ENCODE measurements at regions not wholly inside any gene's neighbourhood (a gene's known extent, or its start where the extent isn't known, plus 50 kb on each side); places are given as distances from the start of the nearest gene placed in this dataset.

GRCh38 chr1:101175466-101175865 is 61.4 kb upstream of the S1PR1 start:
- H3K27ac ChIP-seq (ENCODE audit: low read depth), result no peak overlapping the region
- H3K27me3 ChIP-seq (ENCODE audit: insufficient read depth), result no peaks in the 10 kb centered on the region
- no peaks in the 10 kb centered on the region for H4K20me1 ChIP-seq (replicated peaks; ENCODE audit: insufficient read depth)
- no peaks in the 10 kb centered on the region for H3K79me2 ChIP-seq (replicated peaks; ENCODE audit: insufficient read depth)
- no peaks in the 10 kb centered on the region for H3K4me1 ChIP-seq (ENCODE audit: insufficient read depth)
- no peak overlapping the region for H3K4me2 ChIP-seq
- Mint-ChIP-seq H3K27me3 (ENCODE audit: insufficient read depth, low read depth, poor library complexity) (no peaks in the 10 kb centered on the region), H3K36me3 (ENCODE audit: low read depth) (no peaks in the 10 kb centered on the region), H3K27ac (no peak overlapping the region), H3K9me3 (no peaks in the 10 kb centered on the region), H3K4me3 (no peak overlapping the region), H3K4me1 (no peaks in the 10 kb centered on the region)
- H3K36me3 ChIP-seq (ENCODE audit: insufficient read depth), result no peaks in the 10 kb centered on the region
- TF ChIP-seq ETS1 (IDR thresholded peaks at IDR 0.05) (no peak), ZNF462 (CRISPR knock-in tag; IDR thresholded peaks at IDR 0.05) (no peak), EZH2 (IDR thresholded peaks at IDR 0.05; ENCODE audit: low read depth, unreplicated experiment) (no peak), CTCF (conservative IDR thresholded peaks at IDR 0.05; ENCODE audit: low read depth in 2 of 2) (no peak), CREB1 (CRISPR knock-in tag; IDR thresholded peaks at IDR 0.05; ENCODE audit: low read depth) (no peak), POLR2AphosphoS5 (IDR thresholded peaks at IDR 0.05; ENCODE audit: low read depth) (no peak), NANOG (IDR thresholded peaks at IDR 0.05; ENCODE audit: borderline replicate concordance) (no peak), STAT1 (IDR thresholded peaks at IDR 0.05; ENCODE audit: unreplicated experiment) (no peak), ZNF331 (CRISPR knock-in tag; IDR thresholded peaks at IDR 0.05; ENCODE audit: low read depth) (no peak), REST (IDR thresholded peaks at IDR 0.05; ENCODE audit: unreplicated experiment) (no peak), ZNF114 (CRISPR knock-in tag; IDR thresholded peaks at IDR 0.05) (no peak), JUNB (IDR thresholded peaks at IDR 0.05; ENCODE audit: unreplicated experiment) (no peak), EZH2phosphoT487 (IDR thresholded peaks at IDR 0.05; ENCODE audit: unreplicated experiment) (no peak)
- no peaks in the 10 kb centered on the region for H3K9me2 ChIP-seq (ENCODE audit: insufficient read depth)
- H2AFZ ChIP-seq, result no peak overlapping the region
- no peak for ATAC-seq
- H3K4me3 ChIP-seq, result no peak overlapping the region
- no peak for DNase-seq (ENCODE audit: low spot score)
- H3F3A ChIP-seq (replicated peaks; ENCODE audit: low read depth), result no peaks in the 10 kb centered on the region

Data from GM23338 (cell line).